Tibial nerve (tissue), 4 donors: ENCODE measurements at regions not wholly inside any gene's neighbourhood (a gene's known extent, or its start where the extent isn't known, plus 50 kb on each side); places are given as distances from the start of the nearest gene placed in this dataset.

ENCODE experiments used
- CTCF ChIP-seq, 5 experiments: fragments of 200-600 bp in 3 of 5; fragments of 450-650 bp in 2 of 5; sonication (generic) in 3 of 5; IDR thresholded peaks; one replicate each; pipeline ENCODE4 v1.5.1; 2016 to 2019; ENCODE audit warnings: antibody characterized with exemption in 5 of 5, mild to moderate bottlenecking in 3 of 5, moderate library complexity in 2 of 5
- EP300 ChIP-seq, 2 donors: sonication (generic); formaldehyde crosslinking; IDR thresholded peaks; one replicate each; pipeline ENCODE4 v1.6.1; 2017; ENCODE audit warnings: antibody characterized with exemption in 2 of 2, mild to moderate bottlenecking in 1 of 2
- POLR2A ChIP-seq, 2 donors: fragments of 450-650 bp; IDR thresholded peaks; one replicate each; pipeline ENCODE4 v1.6.1; 2017; ENCODE audit warnings: antibody characterized with exemption in 2 of 2, mild to moderate bottlenecking in 2 of 2, moderate library complexity in 2 of 2

DNA sequence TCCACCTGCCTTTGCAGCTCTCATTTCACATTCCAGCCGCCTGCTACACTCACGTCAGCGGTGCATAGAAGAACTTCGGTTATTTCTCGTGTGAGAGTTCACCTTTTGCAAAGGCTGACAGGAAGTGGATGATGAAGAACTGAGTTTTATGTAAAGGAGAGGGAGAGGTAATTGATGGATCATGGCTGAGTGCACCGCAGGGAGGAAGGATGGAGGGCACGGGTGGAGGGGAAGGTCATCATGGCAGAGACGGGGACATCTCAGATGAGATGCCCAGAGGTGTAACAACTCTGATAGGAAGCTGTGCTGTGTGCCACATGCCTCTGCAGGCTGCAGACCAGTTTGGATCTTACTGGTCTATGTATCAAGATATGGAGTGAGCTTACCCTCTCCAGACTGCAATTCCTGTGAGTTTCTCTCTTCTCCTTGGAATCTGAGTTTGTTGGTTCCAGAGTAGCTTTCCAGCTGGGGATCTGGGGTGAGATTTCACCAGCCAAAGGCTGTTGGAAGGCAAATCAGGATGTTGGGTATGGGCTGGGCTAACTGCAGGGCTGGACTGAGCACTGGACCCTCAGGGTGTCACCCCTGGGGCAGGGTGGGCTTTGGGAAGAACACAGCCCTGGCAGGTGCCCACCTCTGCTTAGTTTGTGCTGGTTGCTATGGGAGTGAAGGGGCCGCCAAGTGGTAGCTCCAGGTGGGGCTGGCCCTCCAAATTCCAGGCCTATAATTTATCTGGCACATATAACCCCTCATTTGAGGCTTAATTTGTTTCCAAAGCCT is 777.0 kb downstream of the KCNJ18 start:
- TF ChIP-seq CTCF (IDR thresholded peaks at IDR 0.05) = no peak
- no peak for TF ChIP-seq POLR2A (IDR thresholded peaks at IDR 0.05)
- no peak for TF ChIP-seq EP300 (IDR thresholded peaks at IDR 0.05)
